Gastrocnemius medialis (tissue), 4 donors: ENCODE measurements at regions not wholly inside any gene's neighbourhood (a gene's known extent, or its start where the extent isn't known, plus 50 kb on each side); places are given as distances from the start of the nearest gene placed in this dataset.

ENCODE experiments used
- ATAC-seq, 2 donors: fragments of 150-250 bp; one replicate each; pipeline ENCODE4 v1.9.1; 2016
- DNase-seq, 2 donors: peaks; one replicate each; pipeline ENCODE4 v3.0.0-alpha.2; 2019
- H3K27ac ChIP-seq, 4 donors: fragments of 200-600 bp; sonication (generic); 1 replicate in 1 of 4; 2 replicates in 3 of 4; pipeline ENCODE4 v1.5.1; 2016 to 2018; ENCODE audit warnings: mild to moderate bottlenecking in 2 of 4, moderate library complexity in 1 of 4
- H3K27me3 ChIP-seq, 3 donors: fragments of 200-600 bp; sonication (generic) in 2 of 3; 1 replicate in 1 of 3; 2 replicates in 2 of 3; pipeline versions ENCODE4 v1.5.1 to v1.6.0; 2016 to 2019; ENCODE audit warnings: mild to moderate bottlenecking in 1 of 3, moderate library complexity in 1 of 3
- H3K36me3 ChIP-seq, 2 donors: fragments of 200-600 bp; sonication (generic) in 1 of 2; one replicate each; pipeline ENCODE4 v1.5.1; 2017 to 2018
- H3K4me1 ChIP-seq, 2 donors: fragments of 200-600 bp; sonication (generic) in 1 of 2; one replicate each; pipeline ENCODE4 v1.5.1; 2016 to 2017; ENCODE audit warnings: mild to moderate bottlenecking in 2 of 2
- H3K4me3 ChIP-seq, 4 donors: fragments of 200-600 bp; sonication (generic) in 3 of 4; 1 replicate in 1 of 4; 2 replicates in 3 of 4; pipeline ENCODE4 v1.5.1; 2016 to 2019; ENCODE audit warnings: mild to moderate bottlenecking in 2 of 4
- H3K9me3 ChIP-seq, 3 donors: fragments of 200-600 bp; sonication (generic) in 2 of 3; 1 replicate in 1 of 3; 2 replicates in 2 of 3; pipeline ENCODE4 v1.5.1; 2016 to 2019
- POLR2A ChIP-seq, 2 donors: fragments of 450-650 bp; IDR thresholded peaks; one replicate each; pipeline ENCODE4 v1.6.1; 2017; ENCODE audit warnings: antibody characterized with exemption in 2 of 2, mild to moderate bottlenecking in 2 of 2, moderate library complexity in 2 of 2
- in situ Hi-C, 4 donors: fragments of 200-750 bp; cut with MboI; loops; one replicate each; pipeline versions ENCODE4 v1.15.0 to v1.8.0; 2017; ENCODE audit warnings: low sequenced_read_pairs in 4 of 4
- intact Hi-C: fragments of 100-400 bp; cut with DNase I; formaldehyde crosslinking; loops from one replicate; pipeline ENCODE4 v1.15.1; 2023; ENCODE audit warnings: low total_unique reads
- TF ChIP-seq, protein P1 (sequence below), 5 experiments: fragments of 450-650 bp in 3 of 5; fragments of 200-600 bp in 2 of 5; sonication (generic) in 2 of 5; IDR thresholded peaks in 4 of 5; conservative IDR thresholded peaks in 1 of 5; 1 replicate in 4 of 5; 2 replicates in 1 of 5; pipeline ENCODE4 v1.5.1; 2016 to 2019; ENCODE audit warnings: antibody characterized with exemption in 5 of 5, mild to moderate bottlenecking in 3 of 5, moderate library complexity in 3 of 5

DNA sequence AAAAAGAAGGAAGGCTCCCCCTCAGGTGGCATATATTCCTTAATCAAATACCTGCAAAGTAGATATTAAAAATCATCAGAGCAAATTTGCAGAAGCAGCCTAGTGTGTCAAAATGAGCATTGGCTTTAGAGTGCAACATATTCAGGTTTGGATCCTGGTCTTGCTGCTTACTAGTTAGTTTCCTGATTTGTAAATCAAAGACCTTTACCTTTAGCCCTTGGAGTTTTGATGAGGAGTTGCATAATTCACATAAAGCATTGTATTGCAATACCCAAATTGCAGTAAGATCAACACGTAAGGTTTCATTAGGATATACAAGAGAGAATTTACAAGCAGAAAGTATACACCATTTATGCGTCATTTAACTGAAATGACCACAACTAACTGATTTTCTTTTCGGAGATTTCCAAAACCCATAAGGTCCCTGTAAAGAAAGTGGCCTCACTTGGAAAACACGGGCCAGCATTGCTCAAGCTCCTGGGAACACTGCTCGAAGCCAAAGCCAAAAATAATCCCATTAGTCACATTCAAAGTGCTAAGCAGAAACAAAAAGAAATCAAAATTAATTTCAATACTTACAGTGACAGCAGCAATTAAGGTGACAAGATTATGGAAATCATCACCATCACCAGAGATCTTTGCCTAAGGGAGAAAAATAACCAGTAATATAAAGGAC, 415.9 kb upstream of the ERCC4 start:
- no peak for DNase-seq
- no peaks in the 10 kb centered on the region for H3K36me3 ChIP-seq
- no peak for ATAC-seq
- H3K27me3 ChIP-seq = no peaks in the 10 kb centered on the region
- H3K27ac ChIP-seq = no peak overlapping the region
- in situ Hi-C loops (no loop called here), intact Hi-C loops (no loop called here)
- no peak for TF ChIP-seq POLR2A (IDR thresholded peaks at IDR 0.05)
- TF ChIP-seq, protein P1, sequence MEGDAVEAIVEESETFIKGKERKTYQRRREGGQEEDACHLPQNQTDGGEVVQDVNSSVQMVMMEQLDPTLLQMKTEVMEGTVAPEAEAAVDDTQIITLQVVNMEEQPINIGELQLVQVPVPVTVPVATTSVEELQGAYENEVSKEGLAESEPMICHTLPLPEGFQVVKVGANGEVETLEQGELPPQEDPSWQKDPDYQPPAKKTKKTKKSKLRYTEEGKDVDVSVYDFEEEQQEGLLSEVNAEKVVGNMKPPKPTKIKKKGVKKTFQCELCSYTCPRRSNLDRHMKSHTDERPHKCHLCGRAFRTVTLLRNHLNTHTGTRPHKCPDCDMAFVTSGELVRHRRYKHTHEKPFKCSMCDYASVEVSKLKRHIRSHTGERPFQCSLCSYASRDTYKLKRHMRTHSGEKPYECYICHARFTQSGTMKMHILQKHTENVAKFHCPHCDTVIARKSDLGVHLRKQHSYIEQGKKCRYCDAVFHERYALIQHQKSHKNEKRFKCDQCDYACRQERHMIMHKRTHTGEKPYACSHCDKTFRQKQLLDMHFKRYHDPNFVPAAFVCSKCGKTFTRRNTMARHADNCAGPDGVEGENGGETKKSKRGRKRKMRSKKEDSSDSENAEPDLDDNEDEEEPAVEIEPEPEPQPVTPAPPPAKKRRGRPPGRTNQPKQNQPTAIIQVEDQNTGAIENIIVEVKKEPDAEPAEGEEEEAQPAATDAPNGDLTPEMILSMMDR (IDR thresholded peaks at IDR 0.05 in 4 of 5, conservative IDR thresholded peaks at IDR 0.05 in 1 of 5) = no peak
- H3K4me3 ChIP-seq = no peak overlapping the region
- no peaks in the 10 kb centered on the region for H3K9me3 ChIP-seq
- H3K4me1 ChIP-seq = peaks cover 0 to 6% of the 10 kb centered on the region in 2 donors

DNA sequence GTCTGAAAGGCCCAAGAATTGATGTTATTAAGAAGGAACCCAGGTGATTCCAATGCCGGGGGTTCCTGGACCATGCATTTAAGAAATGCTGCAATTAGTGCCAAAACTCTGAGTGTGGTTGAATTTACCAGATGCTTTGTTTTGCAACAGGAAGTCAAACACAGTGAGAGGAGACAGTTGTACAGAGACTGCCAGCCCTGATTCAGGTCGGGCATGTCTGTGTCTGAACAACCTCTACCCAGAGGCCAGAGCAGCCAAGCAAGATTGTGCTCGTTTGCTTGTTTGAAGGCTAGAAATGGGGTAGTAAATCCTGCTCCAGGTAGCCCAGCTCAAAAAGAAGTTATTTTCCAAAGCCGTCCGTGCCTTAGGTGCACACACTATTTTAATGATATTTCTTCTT, 412.4 kb upstream of the ERCC4 start:
- H3K4me3 ChIP-seq = no peak overlapping the region
- DNase-seq (no peak), ATAC-seq (no peak)
- H3K4me1 ChIP-seq = peaks cover 0 to 6% of the 10 kb centered on the region in 2 donors
- TF ChIP-seq, protein P1 (IDR thresholded peaks at IDR 0.05 in 4 of 5, conservative IDR thresholded peaks at IDR 0.05 in 1 of 5) = no peak
- no peak for TF ChIP-seq POLR2A (IDR thresholded peaks at IDR 0.05)
- in situ Hi-C loops = no loop called here
- no peak overlapping the region for H3K27ac ChIP-seq
- H3K9me3 ChIP-seq = no peaks in the 10 kb centered on the region
- intact Hi-C loops = no loop called here
- H3K36me3 ChIP-seq = no peaks in the 10 kb centered on the region
- no peaks in the 10 kb centered on the region for H3K27me3 ChIP-seq

DNA sequence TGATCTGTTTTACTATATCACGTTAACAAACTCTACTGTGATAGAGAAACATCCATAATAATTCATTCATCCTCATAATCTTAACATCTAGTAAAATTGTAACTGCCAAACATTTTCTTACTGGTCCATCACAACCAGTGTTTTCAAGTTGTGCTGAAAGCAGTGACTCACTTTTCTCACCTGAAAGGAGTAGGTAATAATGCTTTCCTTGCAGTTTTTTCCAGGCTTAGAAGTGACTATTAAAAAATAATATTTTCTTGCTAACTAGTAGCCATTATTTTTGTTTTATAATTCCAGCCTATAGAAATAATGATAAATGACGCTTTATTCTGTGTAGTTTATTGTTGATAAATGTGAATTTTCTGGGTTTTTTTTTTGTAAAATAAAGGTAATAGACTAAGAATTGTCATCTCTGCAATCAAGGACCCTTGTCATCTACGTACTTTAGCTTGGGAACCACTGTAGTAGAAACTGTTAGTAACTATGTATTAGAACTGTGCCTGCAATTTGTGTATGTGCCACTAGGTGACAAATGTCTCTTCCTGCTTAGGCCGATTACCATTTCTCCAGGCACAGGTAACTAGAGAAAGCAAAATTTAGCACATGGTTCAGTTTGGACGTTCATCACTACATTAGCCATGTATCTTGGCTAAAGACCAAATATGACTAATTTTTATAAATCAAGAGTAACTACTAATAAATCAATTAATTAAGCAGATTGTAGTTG, 409.4 kb upstream of the ERCC4 start:
- Histone ChIP-seq H3K4me3 (no peak overlapping the region), H3K9me3 (no peaks in the 10 kb centered on the region), H3K27me3 (no peaks in the 10 kb centered on the region), H3K4me1 (no peaks in the 10 kb centered on the region), H3K36me3 (no peaks in the 10 kb centered on the region), H3K27ac (no peak overlapping the region)
- in situ Hi-C loops (no loop called here), intact Hi-C loops (no loop called here)
- TF ChIP-seq, protein P1 (IDR thresholded peaks at IDR 0.05 in 4 of 5, conservative IDR thresholded peaks at IDR 0.05 in 1 of 5) = peak in 1 of 5 experiments; percentile 14
- no peak for TF ChIP-seq POLR2A (IDR thresholded peaks at IDR 0.05)
- ATAC-seq = no peak
- DNase-seq = no peak

DNA sequence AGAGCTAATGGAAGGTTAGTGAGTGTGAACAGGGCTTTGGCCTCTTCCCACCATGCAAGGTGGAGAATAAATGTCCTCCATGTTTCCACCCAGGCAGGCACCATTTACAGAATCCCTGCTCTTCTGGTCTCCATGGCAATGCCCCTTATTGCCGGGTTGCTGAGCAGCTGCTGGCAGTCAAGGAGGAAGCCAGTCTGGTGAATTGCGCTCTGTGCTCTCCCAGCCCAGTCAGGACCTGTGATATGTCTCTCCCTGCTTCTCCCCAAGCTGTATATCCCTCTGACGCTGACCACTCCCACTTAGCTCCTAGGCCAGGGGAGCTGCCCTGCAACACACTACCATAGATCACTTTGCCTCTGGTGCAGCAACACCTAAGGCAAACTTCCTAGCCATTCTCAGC, 402.1 kb upstream of the ERCC4 start:
- no peaks in the 10 kb centered on the region for H3K9me3 ChIP-seq
- H3K27ac ChIP-seq = no peak overlapping the region
- no peak overlapping the region for H3K4me3 ChIP-seq
- ATAC-seq (no peak), DNase-seq (no peak)
- H3K27me3 ChIP-seq = no peaks in the 10 kb centered on the region
- intact Hi-C loops (no loop called here), in situ Hi-C loops (no loop called here)
- H3K36me3 ChIP-seq = no peaks in the 10 kb centered on the region
- no peaks in the 10 kb centered on the region for H3K4me1 ChIP-seq
- TF ChIP-seq POLR2A (IDR thresholded peaks at IDR 0.05) = no peak
- TF ChIP-seq, protein P1 (IDR thresholded peaks at IDR 0.05 in 4 of 5, conservative IDR thresholded peaks at IDR 0.05 in 1 of 5) = no peak
